ENCODE measurements at regions not wholly inside any gene's neighbourhood (a gene's known extent, or its start where the extent isn't known, plus 50 kb on each side); places are given as distances from the start of the nearest gene placed in this dataset.

- Histone ChIP-seq H3K27ac (no peak overlapping the region), H3K4me1 (no peaks in the 10 kb centered on the region), H3K27me3 (ENCODE audit: low read depth) (no peaks in the 10 kb centered on the region), H3K4me3 (no peak overlapping the region), H3K9me3 (no peaks in the 10 kb centered on the region), H3K36me3 (no peaks in the 10 kb centered on the region)
- ATAC-seq (no peak), DNase-seq (no peak)
- no peak for TF ChIP-seq CTCF (IDR thresholded peaks at IDR 0.05)
- intact Hi-C loops (cut with DNase I): no loop called here
These were observed 198.7 kb upstream of the MEIS1 start for GRCh38 chr2:66236067-66236685.

- Histone ChIP-seq H3K36me3 (no peaks in the 10 kb centered on the region), H3K27me3 (ENCODE audit: low read depth) (no peaks in the 10 kb centered on the region), H3K27ac (no peak overlapping the region), H3K4me1 (no peaks in the 10 kb centered on the region), H3K4me3 (no peak overlapping the region), H3K9me3 (no peaks in the 10 kb centered on the region)
- DNase-seq (no peak), ATAC-seq (no peak)
- intact Hi-C loops (cut with DNase I): no loop called here
- TF ChIP-seq CTCF (IDR thresholded peaks at IDR 0.05): no peak
These were observed 199.5 kb upstream of the MEIS1 start for GRCh38 chr2:66235428-66235827.

- H3K9me3 ChIP-seq: no peaks in the 10 kb centered on the region
- H3K27ac ChIP-seq: no peak overlapping the region
These were observed 200.9 kb upstream of the MEIS1 start for GRCh38 chr2:66233981-66234380.

GRCh38 chr2:66228128-66228547 lies 206.8 kb upstream of the MEIS1 start:
- H3K27me3 ChIP-seq (ENCODE audit: low read depth): no peaks in the 10 kb centered on the region
- H3K4me3 ChIP-seq: no peak overlapping the region
- H3K9me3 ChIP-seq: no peaks in the 10 kb centered on the region
- ATAC-seq: peak in 1 of 2 donors; percentile 51
- no peaks in the 10 kb centered on the region for H3K4me1 ChIP-seq
- no peak overlapping the region for H3K27ac ChIP-seq
- no peak for TF ChIP-seq CTCF (IDR thresholded peaks at IDR 0.05)
- no peak for DNase-seq
- intact Hi-C loops (cut with DNase I): no loop called here
- H3K36me3 ChIP-seq: no peaks in the 10 kb centered on the region

More at GRCh38 chr2:66233981-66234380, 200.9 kb upstream of the MEIS1 start:
- Histone ChIP-seq H3K27me3 (ENCODE audit: low read depth) (no peaks in the 10 kb centered on the region), H3K4me1 (no peaks in the 10 kb centered on the region), H3K36me3 (no peaks in the 10 kb centered on the region), H3K4me3 (no peak overlapping the region)
- intact Hi-C loops (cut with DNase I): no loop called here
- DNase-seq (no peak), ATAC-seq (no peak)
- no peak for TF ChIP-seq CTCF (IDR thresholded peaks at IDR 0.05)

GRCh38 chr2:66217039-66217585 lies 217.8 kb upstream of the MEIS1 start:
- no peak for TF ChIP-seq CTCF (IDR thresholded peaks at IDR 0.05)
- ATAC-seq: no peak
- no peak for DNase-seq
- Histone ChIP-seq H3K36me3 (no peaks in the 10 kb centered on the region), H3K27ac (no peak overlapping the region), H3K27me3 (ENCODE audit: low read depth) (no peaks in the 10 kb centered on the region), H3K9me3 (no peaks in the 10 kb centered on the region), H3K4me1 (no peaks in the 10 kb centered on the region), H3K4me3 (no peak overlapping the region)
- intact Hi-C loops (cut with DNase I): no loop called here

All from lower lobe of right lung (tissue), 2 donors.